ENCODE measurements at regions not wholly inside any gene's neighbourhood (a gene's known extent, or its start where the extent isn't known, plus 50 kb on each side); places are given as distances from the start of the nearest gene placed in this dataset.
A peak's percentile ranks its signal among the peaks of the same experiment; 100 is the strongest.

- no peak overlapping the region for H2BK15ac ChIP-seq (replicated peaks; ENCODE audit: low read depth)
- no peaks in the 10 kb centered on the region for H3K36me3 ChIP-seq (ENCODE audit: control insufficient read depth, insufficient read depth, low read length)
- no peak overlapping the region for H3K56ac ChIP-seq (ENCODE audit: low read length)
Measured at GRCh38 chr15:85305050-85305449, 75.4 kb upstream of the AKAP13 start.

GRCh38 chr15:85306946-85307686 lies 73.3 kb upstream of the AKAP13 start:
- no peak overlapping the region for H4K8ac ChIP-seq (ENCODE audit: low read depth, low read length)
- no peak overlapping the region for H3K23ac ChIP-seq (ENCODE audit: low read length)
- H3K4me3 ChIP-seq (ENCODE audit: low read length) = no peak overlapping the region
- no peaks in the 10 kb centered on the region for H3K4me1 ChIP-seq (ENCODE audit: control insufficient read depth, low read depth, low read length)
- H3K9ac ChIP-seq (ENCODE audit: low read length) = no peak overlapping the region
- H3K27me3 ChIP-seq (ENCODE audit: insufficient read depth, low read length, poor library complexity) = no peaks in the 10 kb centered on the region
- DNase-seq = no peak
- no peaks in the 10 kb centered on the region for H3K79me2 ChIP-seq (ENCODE audit: control insufficient read depth, insufficient read depth, low read length)
- no peak overlapping the region for H2BK5ac ChIP-seq (ENCODE audit: low read length)
- no CpG with 5 or more reads among the region's 5 CpGs for WGBS (ENCODE audit: extremely low coverage, insufficient coverage, low lambda C conversion rate)
- H2BK120ac ChIP-seq (ENCODE audit: low read depth, low read length) = no peak overlapping the region
- H2BK15ac ChIP-seq (replicated peaks; ENCODE audit: low read depth) = no peak overlapping the region
- H3K56ac ChIP-seq (ENCODE audit: low read length) = no peak overlapping the region
- H3K27ac ChIP-seq (ENCODE audit: low read depth, low read length) = no peak overlapping the region
- no peak overlapping the region for H4K5ac ChIP-seq (ENCODE audit: low read length)
- no peaks in the 10 kb centered on the region for H3K36me3 ChIP-seq (ENCODE audit: control insufficient read depth, insufficient read depth, low read length)
- no peak overlapping the region for H3K4me2 ChIP-seq (ENCODE audit: low read length)
- no peak overlapping the region for H2AK5ac ChIP-seq (ENCODE audit: low read length)
- no peaks in the 10 kb centered on the region for H3K79me1 ChIP-seq (ENCODE audit: low read length)
- no peak overlapping the region for H3K4ac ChIP-seq (ENCODE audit: low read depth, low read length)
- no peak overlapping the region for H3K18ac ChIP-seq (ENCODE audit: low read length)

More at GRCh38 chr15:85305050-85305449, 75.4 kb upstream of the AKAP13 start:
- Histone ChIP-seq H4K5ac (ENCODE audit: low read length) (no peak overlapping the region), H3K4me1 (ENCODE audit: control insufficient read depth, low read depth, low read length) (no peaks in the 10 kb centered on the region), H3K27ac (ENCODE audit: low read depth, low read length) (no peak overlapping the region), H3K4me2 (ENCODE audit: low read length) (no peak overlapping the region), H3K79me2 (ENCODE audit: control insufficient read depth, insufficient read depth, low read length) (no peaks in the 10 kb centered on the region), H2BK120ac (ENCODE audit: low read depth, low read length) (no peak overlapping the region), H3K4ac (ENCODE audit: low read depth, low read length) (no peak overlapping the region), H3K23ac (ENCODE audit: low read length) (no peak overlapping the region), H2BK5ac (ENCODE audit: low read length) (no peak overlapping the region), H3K27me3 (ENCODE audit: insufficient read depth, low read length, poor library complexity) (no peaks in the 10 kb centered on the region), H3K18ac (ENCODE audit: low read length) (no peak overlapping the region), H3K79me1 (ENCODE audit: low read length) (no peaks in the 10 kb centered on the region), H3K9ac (ENCODE audit: low read length) (no peak overlapping the region), H2AK5ac (ENCODE audit: low read length) (no peak overlapping the region), H3K4me3 (ENCODE audit: low read length) (no peak overlapping the region), H4K8ac (ENCODE audit: low read depth, low read length) (no peak overlapping the region)
- WGBS (ENCODE audit: extremely low coverage, insufficient coverage, low lambda C conversion rate) = no CpG with 5 or more reads among the region's 2 CpGs
- no peak for DNase-seq

GRCh38 chr15:85307687-85308045 lies 72.7 kb upstream of the AKAP13 start:
- Histone ChIP-seq H2AK5ac (ENCODE audit: low read length) (no peak overlapping the region), H4K8ac (ENCODE audit: low read depth, low read length) (no peak overlapping the region), H4K5ac (ENCODE audit: low read length) (no peak overlapping the region), H3K23ac (ENCODE audit: low read length) (no peak overlapping the region), H3K18ac (ENCODE audit: low read length) (no peak overlapping the region), H2BK5ac (ENCODE audit: low read length) (no peak overlapping the region), H3K9ac (ENCODE audit: low read length) (no peak overlapping the region), H3K79me2 (ENCODE audit: control insufficient read depth, insufficient read depth, low read length) (no peaks in the 10 kb centered on the region), H3K4me3 (ENCODE audit: low read length) (no peak overlapping the region), H3K4ac (ENCODE audit: low read depth, low read length) (no peak overlapping the region), H3K4me1 (ENCODE audit: control insufficient read depth, low read depth, low read length) (no peaks in the 10 kb centered on the region), H3K79me1 (ENCODE audit: low read length) (no peaks in the 10 kb centered on the region), H2BK15ac (replicated peaks; ENCODE audit: low read depth) (no peak overlapping the region), H3K36me3 (ENCODE audit: control insufficient read depth, insufficient read depth, low read length) (no peaks in the 10 kb centered on the region), H2BK120ac (ENCODE audit: low read depth, low read length) (no peak overlapping the region), H3K27me3 (ENCODE audit: insufficient read depth, low read length, poor library complexity) (no peaks in the 10 kb centered on the region), H3K4me2 (ENCODE audit: low read length) (no peak overlapping the region), H3K56ac (ENCODE audit: low read length) (no peak overlapping the region), H3K27ac (ENCODE audit: low read depth, low read length) (no peak overlapping the region)
- no CpG with 5 or more reads among the region's 2 CpGs for WGBS (ENCODE audit: extremely low coverage, insufficient coverage, low lambda C conversion rate)
- no peak for DNase-seq

- no peaks in the 10 kb centered on the region for H3K27me3 ChIP-seq (ENCODE audit: insufficient read depth, low read length, poor library complexity)
- H3K4me1 ChIP-seq (ENCODE audit: control insufficient read depth, low read depth, low read length) = no peaks in the 10 kb centered on the region
- no peak overlapping the region for H4K5ac ChIP-seq (ENCODE audit: low read length)
- no peak overlapping the region for H2AK5ac ChIP-seq (ENCODE audit: low read length)
- no peak overlapping the region for H4K8ac ChIP-seq (ENCODE audit: low read depth, low read length)
- no peak overlapping the region for H3K9ac ChIP-seq (ENCODE audit: low read length)
- no peak overlapping the region for H3K27ac ChIP-seq (ENCODE audit: low read depth, low read length)
- H3K79me1 ChIP-seq (ENCODE audit: low read length) = no peaks in the 10 kb centered on the region
- H3K23ac ChIP-seq (ENCODE audit: low read length) = no peak overlapping the region
- no peak overlapping the region for H3K4ac ChIP-seq (ENCODE audit: low read depth, low read length)
- DNase-seq = no peak
- H3K4me2 ChIP-seq (ENCODE audit: low read length) = no peak overlapping the region
- H3K18ac ChIP-seq (ENCODE audit: low read length) = no peak overlapping the region
- no peak overlapping the region for H2BK120ac ChIP-seq (ENCODE audit: low read depth, low read length)
- no peak overlapping the region for H2BK5ac ChIP-seq (ENCODE audit: low read length)
- no CpG with 5 or more reads among the region's 2 CpGs for whole genome bisulfite sequencing (ENCODE audit: extremely low coverage, insufficient coverage, low lambda C conversion rate)
- no peak overlapping the region for H2BK15ac ChIP-seq (replicated peaks; ENCODE audit: low read depth)
- no peaks in the 10 kb centered on the region for H3K79me2 ChIP-seq (ENCODE audit: control insufficient read depth, insufficient read depth, low read length)
- no peak overlapping the region for H3K56ac ChIP-seq (ENCODE audit: low read length)
- no peak overlapping the region for H3K4me3 ChIP-seq (ENCODE audit: low read length)
- no peaks in the 10 kb centered on the region for H3K36me3 ChIP-seq (ENCODE audit: control insufficient read depth, insufficient read depth, low read length)
Measured at GRCh38 chr15:85311647-85312046, 68.8 kb upstream of the AKAP13 start.

GRCh38 chr15:85312486-85312885 lies 67.9 kb upstream of the AKAP13 start:
- Histone ChIP-seq H3K27me3 (ENCODE audit: insufficient read depth, low read length, poor library complexity) (no peaks in the 10 kb centered on the region), H2BK15ac (replicated peaks; ENCODE audit: low read depth) (no peak overlapping the region), H2BK120ac (ENCODE audit: low read depth, low read length) (no peak overlapping the region), H3K9ac (ENCODE audit: low read length) (no peak overlapping the region), H3K23ac (ENCODE audit: low read length) (no peak overlapping the region), H3K4ac (ENCODE audit: low read depth, low read length) (no peak overlapping the region), H4K8ac (ENCODE audit: low read depth, low read length) (no peak overlapping the region), H2AK5ac (ENCODE audit: low read length) (no peak overlapping the region), H3K18ac (ENCODE audit: low read length) (no peak overlapping the region), H3K4me2 (ENCODE audit: low read length) (no peak overlapping the region), H3K56ac (ENCODE audit: low read length) (no peak overlapping the region), H3K79me1 (ENCODE audit: low read length) (no peaks in the 10 kb centered on the region), H3K27ac (ENCODE audit: low read depth, low read length) (no peak overlapping the region), H2BK5ac (ENCODE audit: low read length) (no peak overlapping the region), H3K4me3 (ENCODE audit: low read length) (no peak overlapping the region), H3K4me1 (ENCODE audit: control insufficient read depth, low read depth, low read length) (no peaks in the 10 kb centered on the region), H3K36me3 (ENCODE audit: control insufficient read depth, insufficient read depth, low read length) (no peaks in the 10 kb centered on the region), H3K79me2 (ENCODE audit: control insufficient read depth, insufficient read depth, low read length) (no peaks in the 10 kb centered on the region), H4K5ac (ENCODE audit: low read length) (no peak overlapping the region)
- DNase-seq = peak; percentile 57
- WGBS (ENCODE audit: extremely low coverage, insufficient coverage, low lambda C conversion rate) = no CpG with 5 or more reads among the region's 5 CpGs

GRCh38 chr15:85312929-85313331 lies 67.5 kb upstream of the AKAP13 start:
- Histone ChIP-seq H3K56ac (ENCODE audit: low read length) (no peak overlapping the region), H3K4ac (ENCODE audit: low read depth, low read length) (no peak overlapping the region), H2BK15ac (replicated peaks; ENCODE audit: low read depth) (no peak overlapping the region), H3K4me2 (ENCODE audit: low read length) (no peak overlapping the region), H3K18ac (ENCODE audit: low read length) (no peak overlapping the region), H3K79me2 (ENCODE audit: control insufficient read depth, insufficient read depth, low read length) (no peaks in the 10 kb centered on the region), H3K27ac (ENCODE audit: low read depth, low read length) (no peak overlapping the region), H2AK5ac (ENCODE audit: low read length) (no peak overlapping the region), H3K79me1 (ENCODE audit: low read length) (no peaks in the 10 kb centered on the region), H3K27me3 (ENCODE audit: insufficient read depth, low read length, poor library complexity) (no peaks in the 10 kb centered on the region), H3K23ac (ENCODE audit: low read length) (no peak overlapping the region), H4K8ac (ENCODE audit: low read depth, low read length) (no peak overlapping the region), H2BK120ac (ENCODE audit: low read depth, low read length) (no peak overlapping the region), H3K4me3 (ENCODE audit: low read length) (no peak overlapping the region), H2BK5ac (ENCODE audit: low read length) (no peak overlapping the region), H3K9ac (ENCODE audit: low read length) (no peak overlapping the region), H4K5ac (ENCODE audit: low read length) (no peak overlapping the region), H3K36me3 (ENCODE audit: control insufficient read depth, insufficient read depth, low read length) (no peaks in the 10 kb centered on the region), H3K4me1 (ENCODE audit: control insufficient read depth, low read depth, low read length) (no peaks in the 10 kb centered on the region)
- no CpG with 5 or more reads among the region's 2 CpGs for WGBS (ENCODE audit: extremely low coverage, insufficient coverage, low lambda C conversion rate)
- peak; percentile 87 for DNase-seq

Measured in mesendoderm (in vitro differentiated cells).